IMR-90 (cell line): ENCODE measurements at regions not wholly inside any gene's neighbourhood (a gene's known extent, or its start where the extent isn't known, plus 50 kb on each side); places are given as distances from the start of the nearest gene placed in this dataset.
A peak's percentile ranks its signal among the peaks of the same experiment; 100 is the strongest.

Experiments used
- ATAC-seq: fragments of 200-7000 bp; cut with Tn5 transposase; 2 replicates; pipeline ENCODE4 v1.9.1; 2020; ENCODE audit warnings: low read depth, mild to moderate bottlenecking, moderate library complexity
- BruUV-seq: library from RNA; stranded (reverse); fragments of 400-500 nt; replicated peaks from 2 replicates; lab custom pipeline; 2021; lab: Mats Ljungman, UMichigan
- CTCF ChIA-PET: fragments of 300-600 bp; formaldehyde crosslinking; extraction: SDS; loops from one replicate; lab custom pipeline; 2021; ENCODE audit warnings: antibody characterized with exemption; lab: Yijun Ruan, JAX
- POLR2A ChIA-PET: fragments of 300-600 bp; sonication (Branson Sonifier 250); formaldehyde crosslinking; loops from one replicate; lab custom pipeline; 2022; ENCODE audit warnings: antibody characterized with exemption; ENCODE audit not compliant: unreplicated experiment; lab: Charles Lee
- DNase-seq: peaks from one replicate; pipeline ENCODE4 v3.0.0; 2013
- H2AFZ ChIP-seq: replicated peaks from 2 replicates; pipeline ENCODE3; 2013; ENCODE audit warnings: low read length, mild to moderate bottlenecking; ENCODE audit not compliant: poor library complexity
- H2AK5ac ChIP-seq: 2 replicates; pipeline ENCODE4 v1.6.1; 2013; ENCODE audit warnings: low read depth, low read length, inconsistent platforms
- H2AK9ac ChIP-seq: replicated peaks from 2 replicates; pipeline ENCODE3; 2013; ENCODE audit warnings: mild to moderate bottlenecking, low read depth, low read length, moderate library complexity; ENCODE audit not compliant: poor library complexity
- H2BK120ac ChIP-seq: 2 replicates; pipeline ENCODE4 v1.6.1; 2013; ENCODE audit warnings: low read depth, low read length, inconsistent platforms
- H2BK15ac ChIP-seq: 3 replicates; pipeline ENCODE4 v1.6.1; 2013; ENCODE audit warnings: low read depth, low read length, inconsistent platforms
- H2BK20ac ChIP-seq: 2 replicates; pipeline ENCODE4 v1.6.1; 2013; ENCODE audit warnings: low read depth, mild to moderate bottlenecking, inconsistent platforms, low read length, moderate library complexity
- H2BK5ac ChIP-seq: 2 replicates; pipeline ENCODE4 v1.6.1; 2013; ENCODE audit warnings: mild to moderate bottlenecking, low read depth, low read length, inconsistent platforms; ENCODE audit not compliant: poor library complexity, severe bottlenecking
- H3K14ac ChIP-seq: replicated peaks from 2 replicates; pipeline ENCODE4 v1.6.1; 2013; ENCODE audit warnings: low read depth, low read length, inconsistent platforms
- H3K18ac ChIP-seq: 2 replicates; pipeline ENCODE4 v1.6.1; 2013; ENCODE audit warnings: low read depth, low read length, control low read depth
- H3K23ac ChIP-seq: 2 replicates; pipeline ENCODE4 v1.6.1; 2013; ENCODE audit warnings: low read depth, low read length, inconsistent platforms
- H3K27ac ChIP-seq: 2 replicates; pipeline ENCODE4 v1.5.1; 2013; ENCODE audit warnings: mild to moderate bottlenecking, control low read depth, low read length; ENCODE audit not compliant: insufficient read depth
- H3K27me3 ChIP-seq: 2 replicates; pipeline ENCODE4 v1.6.1; 2013; ENCODE audit warnings: low read length; ENCODE audit not compliant: control insufficient read depth, insufficient read depth
- H3K36me3 ChIP-seq: 2 replicates; pipeline ENCODE4 v1.6.1; 2013; ENCODE audit warnings: low read length, mixed read lengths; ENCODE audit not compliant: control insufficient read depth, insufficient read depth
- H3K4ac ChIP-seq: 2 replicates; pipeline ENCODE4 v1.6.1; 2013; ENCODE audit warnings: low read depth, low read length, inconsistent platforms
- H3K4me1 ChIP-seq: 2 replicates; pipeline ENCODE4 v1.6.1; 2013; ENCODE audit warnings: low read length, mixed read lengths; ENCODE audit not compliant: control insufficient read depth, insufficient read depth
- H3K4me2 ChIP-seq: 2 replicates; pipeline ENCODE4 v1.6.1; 2013; ENCODE audit warnings: low read depth, mild to moderate bottlenecking, control low read depth, low read length, moderate library complexity
- H3K4me3 ChIP-seq: 2 replicates; pipeline ENCODE4 v1.5.1; 2013; ENCODE audit warnings: low read depth, mild to moderate bottlenecking, control low read depth, low read length, moderate library complexity; ENCODE audit not compliant: insufficient read depth
- H3K56ac ChIP-seq: 2 replicates; pipeline ENCODE4 v1.6.1; 2013; ENCODE audit warnings: low read length, inconsistent platforms; ENCODE audit not compliant: insufficient read depth; ENCODE audit errors: extremely low read depth
- H3K79me1 ChIP-seq, 2 experiments: 2 replicates each; pipeline ENCODE4 v1.6.1; 2013; ENCODE audit warnings: low read length in 2 of 2, inconsistent platforms in 1 of 2, low read depth in 1 of 2
- H3K9ac ChIP-seq: 2 replicates; pipeline ENCODE4 v1.6.1; 2013; ENCODE audit warnings: low read depth, low read length, control low read depth
- H3K9me1 ChIP-seq: 2 replicates; pipeline ENCODE4 v1.6.1; 2013; ENCODE audit warnings: low read length, inconsistent platforms; ENCODE audit not compliant: insufficient read depth
- H3K9me3 ChIP-seq: 2 replicates; pipeline ENCODE4 v1.6.1; 2013; ENCODE audit warnings: low read length; ENCODE audit not compliant: control insufficient read depth, insufficient read depth
- H4K20me1 ChIP-seq: 2 replicates; pipeline ENCODE4 v1.6.1; 2013; ENCODE audit warnings: low read length, inconsistent platforms; ENCODE audit not compliant: insufficient read depth
- H4K5ac ChIP-seq: 2 replicates; pipeline ENCODE4 v1.6.1; 2013; ENCODE audit warnings: mild to moderate bottlenecking, low read depth, low read length, control low read depth
- H4K8ac ChIP-seq, 2 experiments: 2 replicates each; pipeline ENCODE4 v1.6.1; 2013; ENCODE audit warnings: low read depth in 2 of 2, low read length in 2 of 2, control low read depth in 1 of 2, inconsistent platforms in 1 of 2
- H4K91ac ChIP-seq: 2 replicates; pipeline ENCODE4 v1.6.1; 2013; ENCODE audit warnings: low read depth, low read length, inconsistent platforms; ENCODE audit not compliant: insufficient read depth
- BHLHE40 ChIP-seq: fragments of 150-350 bp; IDR thresholded peaks from 2 replicates; pipeline ENCODE4 v1.6.1; 2016; ENCODE audit warnings: mild to moderate bottlenecking, low read depth, low read length
- CEBPB ChIP-seq: IDR thresholded peaks from 2 replicates; pipeline ENCODE4 v1.6.1; 2012; ENCODE audit warnings: low read depth, low read length, improper control_type of control experiment
- CHD1 ChIP-seq: IDR thresholded peaks from 2 replicates; pipeline ENCODE4 v1.6.1; 2012; ENCODE audit warnings: low read depth, low read length, improper control_type of control experiment
- CTCF ChIP-seq: conservative IDR thresholded peaks from 2 replicates; pipeline ENCODE4 v1.5.1; 2012; ENCODE audit warnings: mild to moderate bottlenecking, low read depth, low read length, improper control_type of control experiment
- FOS ChIP-seq: fragments of 150-350 bp; IDR thresholded peaks from 2 replicates; pipeline ENCODE4 v1.6.1; 2016; ENCODE audit warnings: low read depth, low read length
- MAFK ChIP-seq: IDR thresholded peaks from 2 replicates; pipeline ENCODE4 v1.6.1; 2012; ENCODE audit warnings: low read depth, low read length, improper control_type of control experiment
- MAZ ChIP-seq: IDR thresholded peaks from 2 replicates; pipeline ENCODE4 v1.6.1; 2012; ENCODE audit warnings: low read depth, mild to moderate bottlenecking, low read length, improper control_type of control experiment, moderate library complexity, borderline replicate concordance
- MXI1 ChIP-seq: IDR thresholded peaks from 2 replicates; pipeline ENCODE4 v1.6.1; 2012; ENCODE audit warnings: low read depth, mild to moderate bottlenecking, low read length, moderate library complexity, borderline replicate concordance
- NFE2L2 ChIP-seq: fragments of 150-350 bp; IDR thresholded peaks from 2 replicates; pipeline ENCODE4 v1.6.1; 2016; ENCODE audit warnings: low read depth, mild to moderate bottlenecking, low read length
- POLR2A ChIP-seq: IDR thresholded peaks from 2 replicates; pipeline ENCODE4 v1.6.1; 2012; ENCODE audit warnings: mild to moderate bottlenecking, low read depth, low read length
- RAD21 ChIP-seq: IDR thresholded peaks from 2 replicates; pipeline ENCODE4 v1.6.1; 2012; ENCODE audit warnings: low read length, improper control_type of control experiment
- RCOR1 ChIP-seq: IDR thresholded peaks from 2 replicates; pipeline ENCODE4 v1.6.1; 2012; ENCODE audit warnings: mild to moderate bottlenecking, low read length, improper control_type of control experiment; ENCODE audit not compliant: insufficient replicate concordance
- RFX5 ChIP-seq: IDR thresholded peaks from 2 replicates; pipeline ENCODE4 v1.8.0; 2012; ENCODE audit warnings: low read depth, mild to moderate bottlenecking, low read length, moderate library complexity
- SMC3 ChIP-seq: fragments of 150-350 bp; IDR thresholded peaks from 2 replicates; pipeline ENCODE4 v1.6.1; 2016; ENCODE audit warnings: low read depth, mild to moderate bottlenecking, antibody characterized with exemption, low read length, moderate library complexity
- USF2 ChIP-seq: fragments of 150-350 bp; IDR thresholded peaks from 2 replicates; pipeline ENCODE4 v1.6.1; 2017; ENCODE audit warnings: mild to moderate bottlenecking, antibody characterized with exemption, low read length, low read depth
- WGBS, 2 experiments: methylation state at CpG; one replicate each; pipeline versions ENCODE4 v1.1.5 to v1.1.7; 2013; ENCODE audit warnings: missing lambda C conversion rate in 2 of 2; ENCODE audit not compliant: insufficient read length in 1 of 2; ENCODE audit errors: extremely low coverage in 2 of 2; 5-methylcytosine and 5-hydroxymethylcytosine counted together
- dilution Hi-C: fragments of 300-500 bp; cut with HindIII; formaldehyde crosslinking; loops from one replicate; pipeline ENCODE4 v1.14.3; 2018; ENCODE audit warnings: low sequenced_read_pairs; ENCODE audit not compliant: unreplicated experiment
- in situ Hi-C: fragments of 300-500 bp; cut with MboI; formaldehyde crosslinking; loops from 3 replicates; pipeline ENCODE4 v1.14.3; 2019; ENCODE audit warnings: low sequenced_read_pairs, inconsistent platforms, mixed read lengths
- intact Hi-C: fragments of 100-400 bp; cut with micrococcal nuclease; formaldehyde crosslinking; loops from 2 replicates; pipeline ENCODE4 v1.10.0; 2022
- TF ChIP-seq, protein P1 (sequence below): fragments of 150-350 bp; IDR thresholded peaks from 2 replicates; pipeline ENCODE4 v1.6.1; 2016; ENCODE audit warnings: low read depth, mild to moderate bottlenecking, low read length, moderate library complexity, borderline replicate concordance

DNA sequence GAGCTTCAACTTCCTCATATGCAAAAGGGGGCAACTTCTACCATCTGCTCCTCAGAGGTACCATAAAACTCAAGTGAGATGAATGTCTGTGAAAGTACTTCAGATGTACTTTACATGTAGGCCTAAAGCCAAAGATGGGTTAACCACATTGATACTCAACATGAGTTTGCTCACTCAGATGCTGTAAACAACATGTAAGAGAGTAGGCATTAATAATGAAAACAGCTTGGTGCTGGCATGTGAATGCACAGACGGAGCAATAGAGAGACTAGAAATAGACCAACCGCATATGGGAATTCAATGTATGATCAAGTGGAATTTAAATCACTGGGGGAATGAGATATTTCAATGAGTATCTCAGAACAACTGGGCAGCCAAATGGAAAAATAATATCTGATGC is 143.8 kb upstream of the CDYL start:
- TF ChIP-seq MAFK = no peak
- no peak for TF ChIP-seq USF2
- TF ChIP-seq FOS = no peak
- TF ChIP-seq SMC3 = no peak
- TF ChIP-seq MXI1 = no peak
- no peak for TF ChIP-seq BHLHE40
- no peak for TF ChIP-seq CTCF
- TF ChIP-seq RAD21 = no peak
- TF ChIP-seq RFX5 = no peak
- no peak for TF ChIP-seq RCOR1
- TF ChIP-seq MAZ = no peak
- TF ChIP-seq, protein P1, sequence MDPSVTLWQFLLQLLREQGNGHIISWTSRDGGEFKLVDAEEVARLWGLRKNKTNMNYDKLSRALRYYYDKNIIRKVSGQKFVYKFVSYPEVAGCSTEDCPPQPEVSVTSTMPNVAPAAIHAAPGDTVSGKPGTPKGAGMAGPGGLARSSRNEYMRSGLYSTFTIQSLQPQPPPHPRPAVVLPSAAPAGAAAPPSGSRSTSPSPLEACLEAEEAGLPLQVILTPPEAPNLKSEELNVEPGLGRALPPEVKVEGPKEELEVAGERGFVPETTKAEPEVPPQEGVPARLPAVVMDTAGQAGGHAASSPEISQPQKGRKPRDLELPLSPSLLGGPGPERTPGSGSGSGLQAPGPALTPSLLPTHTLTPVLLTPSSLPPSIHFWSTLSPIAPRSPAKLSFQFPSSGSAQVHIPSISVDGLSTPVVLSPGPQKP = no peak
- TF ChIP-seq NFE2L2 = no peak
- no peak for TF ChIP-seq CEBPB
- TF ChIP-seq CHD1 = no peak
- no peak for TF ChIP-seq POLR2A
- Histone ChIP-seq H3K9me3 (peaks cover 19% of the 10 kb centered on the region), H2AK5ac (no peak overlapping the region), H3K9me1 (no peaks in the 10 kb centered on the region; the same call in 1 of the 2 replicates), H3K27ac (no peak overlapping the region), H4K8ac (no peak overlapping the region), H4K20me1 (no peaks in the 10 kb centered on the region), H3K9ac (no peak overlapping the region), H2BK120ac (no peak overlapping the region), H3K4me1 (no peaks in the 10 kb centered on the region), H2AFZ (no peak overlapping the region), H3K14ac (no peak overlapping the region), H2AK9ac (no peak overlapping the region), H3K36me3 (no peaks in the 10 kb centered on the region), H3K4me3 (no peak overlapping the region), H3K4me2 (no peak overlapping the region), H3K27me3 (no peaks in the 10 kb centered on the region), H4K91ac (no peak overlapping the region), H3K56ac (no peak overlapping the region), H4K5ac (no peak overlapping the region), H3K23ac (no peak overlapping the region), H2BK5ac (no peak overlapping the region), H2BK15ac (no peak overlapping the region), H3K79me1 (no peaks in the 10 kb centered on the region), H3K4ac (no peak overlapping the region), H3K18ac (no peak overlapping the region), H2BK20ac (no peak overlapping the region)
- BruUV-seq = no TSS peak
- DNase-seq = peak; percentile 12
- intact Hi-C loops (no loop called here), in situ Hi-C loops (no loop called here), dilution Hi-C loops (no loop called here)
- ChIA-PET POLR2A (no interaction called here), CTCF (interaction anchor here (0.7 kb wide), 1 partner anchor 23 kb away, joined by 3 read pairs; no protein-coding TSS in a partner anchor)
- WGBS, 2 experiments = no CpG with 5 or more reads among the region's 2 CpGs
- no peak for ATAC-seq
